Skin of body (tissue), 1 donor: ENCODE measurements at regions not wholly inside any gene's neighbourhood (a gene's known extent, or its start where the extent isn't known, plus 50 kb on each side); places are given as distances from the start of the nearest gene placed in this dataset.
"Not testable (repeated sequence)": the region's sequence is repeated elsewhere in the genome, so short reads cannot be mapped to it uniquely, and the experiment has no call there.

Experiments used
- DNase-seq: peaks from one replicate; lab custom pipeline; 2025; lab: John Stamatoyannopoulos, UW

GRCh38 chr20:55535366-55535765, 470.0 kb downstream of the CBLN4 start:
- no peak for DNase-seq

GRCh38 chr20:55533632-55534031, 471.7 kb downstream of the CBLN4 start:
- DNase-seq, result no peak

- DNase-seq, result no peak
Observed at GRCh38 chr20:55530763-55531162, 474.6 kb downstream of the CBLN4 start.

- DNase-seq, result no peak
Observed at GRCh38 chr20:55528482-55528881, 476.8 kb downstream of the CBLN4 start.

- no peak for DNase-seq
Observed at GRCh38 chr20:55522296-55522815, 483.0 kb downstream of the CBLN4 start.

GRCh38 chr20:55517584-55517983, 487.7 kb downstream of the CBLN4 start:
- not testable (repeated sequence) for DNase-seq

GRCh38 chr20:55515832-55516231, 489.5 kb downstream of the CBLN4 start:
- DNase-seq, result no peak

- no peak for DNase-seq
Observed at GRCh38 chr20:55514531-55514930, 490.8 kb downstream of the CBLN4 start.

- peak; percentile 64 for DNase-seq
Observed at GRCh38 chr20:55513954-55514353, 491.4 kb downstream of the CBLN4 start.

GRCh38 chr20:55500130-55500529, 505.2 kb downstream of the CBLN4 start:
- DNase-seq, result no peak

GRCh38 chr20:55488593-55488992, 516.7 kb downstream of the CBLN4 start:
- DNase-seq, result no peak

GRCh38 chr20:55478724-55479450, 526.4 kb downstream of the CBLN4 start:
- DNase-seq, result no peak

GRCh38 chr20:55472704-55473103, 532.6 kb downstream of the CBLN4 start:
- no peak for DNase-seq

- no peak for DNase-seq
Observed at GRCh38 chr20:55471052-55472006, 534.0 kb downstream of the CBLN4 start.

- no peak for DNase-seq
Observed at GRCh38 chr20:55469074-55469473, 536.2 kb downstream of the CBLN4 start.

- no peak for DNase-seq
Observed at GRCh38 chr20:55461519-55461918, 543.8 kb downstream of the CBLN4 start.

- DNase-seq, result no peak
Observed at GRCh38 chr20:55456316-55456940, 548.9 kb downstream of the CBLN4 start.

- DNase-seq, result no peak
Observed at GRCh38 chr20:55449091-55449490, 556.2 kb downstream of the CBLN4 start.

- DNase-seq, result no peak
Observed at GRCh38 chr20:55446301-55446700, 559.0 kb downstream of the CBLN4 start.

GRCh38 chr20:55439070-55439469, 566.2 kb downstream of the CBLN4 start:
- DNase-seq, result no peak

- no peak for DNase-seq
Observed at GRCh38 chr20:55437798-55438415, 567.4 kb downstream of the CBLN4 start.
